GM18909 (cell line): ENCODE measurements at regions not wholly inside any gene's neighbourhood (a gene's known extent, or its start where the extent isn't known, plus 50 kb on each side); places are given as distances from the start of the nearest gene placed in this dataset.
"Not testable (repeated sequence)": the region's sequence is repeated elsewhere in the genome, so short reads cannot be mapped to it uniquely, and the experiment has no call there.

Experiments used
- ATAC-seq: cut with Tn5 transposase; IDR thresholded peaks from one replicate; pipeline ENCODE4 v1.9.1; 2021; ENCODE audit warnings: mild to moderate bottlenecking; ENCODE audit not compliant: unreplicated experiment, poor library complexity

DNA sequence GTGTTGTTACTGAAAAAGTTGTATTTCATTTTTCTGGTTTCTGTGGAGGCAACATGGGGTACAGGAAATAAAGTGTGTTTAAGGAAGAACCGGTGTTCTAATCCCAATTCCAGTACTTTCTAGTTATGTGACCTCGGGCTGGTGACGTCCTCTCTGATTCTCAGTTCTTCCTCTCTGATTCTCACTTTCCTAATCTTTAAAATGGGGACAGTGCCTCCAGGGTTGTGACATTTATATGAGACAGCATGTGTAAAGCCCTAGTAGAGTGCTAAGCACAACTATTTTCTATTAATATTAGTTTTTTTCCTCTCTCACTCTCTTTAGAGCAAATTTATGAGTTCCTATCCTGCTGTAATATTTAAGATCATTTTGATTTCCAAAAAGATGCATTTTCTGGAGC lies 50.9 kb upstream of the PTPDC1 start:
- no peak for ATAC-seq

DNA sequence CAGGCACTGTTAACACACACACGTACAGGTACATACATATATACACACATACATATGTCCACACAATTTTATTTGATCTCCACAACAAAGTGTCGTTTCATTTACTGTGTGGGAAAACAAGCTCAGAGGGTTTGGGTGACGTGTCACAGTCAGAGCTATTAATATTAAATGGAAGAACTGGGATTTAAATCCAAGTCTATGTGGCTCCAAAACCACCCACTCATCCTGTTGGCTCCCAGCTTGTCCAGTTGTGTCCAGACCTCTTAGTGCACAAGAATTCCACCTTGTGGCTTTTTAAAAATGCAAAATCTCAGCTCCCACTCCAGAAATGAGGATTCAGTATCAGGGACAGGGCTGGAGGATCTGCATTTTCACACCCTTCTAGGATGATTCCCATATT lies 52.3 kb upstream of the PTPDC1 start:
- no peak for ATAC-seq

DNA sequence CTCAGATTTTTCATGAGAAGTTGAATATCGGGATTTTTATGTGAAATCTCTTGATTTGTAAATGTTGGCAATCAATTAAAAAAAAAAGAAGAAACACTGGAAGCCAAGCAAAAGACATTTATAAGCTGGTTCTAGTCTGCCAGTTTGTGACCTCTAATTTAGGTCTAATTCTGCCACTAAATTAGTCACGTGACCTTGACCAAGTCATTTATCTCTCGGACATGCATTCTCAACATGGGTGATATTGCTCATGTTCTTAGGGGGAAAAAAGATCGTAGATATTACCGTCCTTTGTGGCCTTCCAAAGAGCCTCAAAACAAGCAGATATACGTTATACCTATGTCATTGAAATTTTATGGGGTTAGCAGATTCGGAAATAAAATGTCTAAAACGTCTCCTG lies 52.9 kb upstream of the PTPDC1 start:
- no peak for ATAC-seq

DNA sequence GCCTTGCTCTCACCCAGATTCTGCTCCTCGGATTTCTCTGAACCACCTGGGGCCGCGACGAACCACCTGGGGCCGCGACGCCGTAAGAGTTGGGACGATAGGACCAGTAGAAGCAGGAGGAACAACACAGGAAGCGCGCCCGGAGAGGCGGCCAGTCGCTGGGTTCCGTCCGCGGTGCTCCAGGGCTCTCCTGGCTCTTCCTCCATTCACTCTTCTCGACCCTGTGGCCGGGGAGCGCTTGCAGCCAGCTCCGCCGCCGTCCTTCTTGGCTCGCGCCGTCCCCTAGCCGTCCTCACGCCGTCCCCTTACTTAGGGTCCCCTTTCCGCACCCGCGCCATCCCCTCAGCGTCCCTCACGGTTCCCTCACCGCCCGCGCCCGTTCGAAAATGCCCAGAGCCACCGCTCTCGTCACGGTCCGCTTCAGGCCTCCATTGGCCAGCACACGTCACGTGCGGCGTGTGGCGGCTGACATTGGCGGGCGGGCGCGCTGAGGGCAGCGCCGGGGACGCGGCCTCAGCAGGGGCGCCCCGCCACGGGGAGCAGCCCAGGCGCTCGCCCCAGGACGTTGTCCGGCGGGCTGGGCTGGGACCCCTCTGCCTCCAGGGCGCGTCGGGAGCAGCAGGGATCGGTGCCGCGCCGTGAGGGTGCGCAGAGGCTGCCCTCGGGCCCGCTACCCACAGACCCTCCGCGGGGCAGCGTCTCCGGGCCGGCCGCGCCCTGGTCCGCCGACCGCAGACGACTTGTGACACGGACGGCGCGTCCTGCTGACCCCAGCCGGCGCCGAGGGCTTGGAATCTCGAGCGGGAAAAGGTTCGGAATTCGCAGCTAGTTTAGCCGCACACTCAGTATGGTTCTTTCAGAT lies 53.7 kb upstream of the PTPDC1 start:
- ATAC-seq, result peak; percentile 99

DNA sequence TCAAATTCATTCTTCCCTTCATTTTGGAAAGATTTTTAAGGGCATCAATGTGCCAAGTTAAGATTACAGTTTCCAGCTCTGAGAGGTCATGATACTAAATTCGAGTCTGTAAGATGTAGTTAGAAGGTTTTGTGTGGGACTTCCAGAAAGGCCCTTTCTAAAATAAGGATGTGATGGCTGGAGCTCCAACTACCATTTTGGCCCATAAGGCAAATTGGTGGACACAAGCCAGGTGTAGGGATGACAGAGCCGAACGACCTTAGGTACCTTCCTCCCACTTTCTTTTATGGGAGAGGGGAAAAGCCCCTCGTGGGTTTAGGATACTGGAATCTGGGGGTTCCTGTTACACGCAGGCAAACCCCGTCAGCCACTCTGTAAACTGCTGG lies 54.3 kb upstream of the PTPDC1 start:
- no peak for ATAC-seq

DNA sequence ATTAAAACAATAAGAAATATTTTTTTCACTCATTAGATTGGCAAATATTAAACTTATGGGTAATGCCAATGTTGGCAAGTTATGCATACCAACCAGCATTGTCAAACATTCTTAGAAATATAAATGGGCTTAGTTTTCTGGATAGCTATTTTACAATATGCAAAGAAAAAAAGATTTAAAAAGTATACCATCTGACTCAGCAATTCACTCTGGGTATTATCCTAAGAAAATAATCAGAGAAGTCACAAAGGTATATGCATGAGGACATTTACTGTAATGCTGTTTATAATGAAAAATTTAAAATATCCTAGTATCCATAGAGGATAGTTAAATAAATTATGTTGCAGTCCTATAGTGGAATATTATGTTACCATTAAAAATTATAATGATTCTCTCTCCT lies 57.4 kb upstream of the PTPDC1 start:
- no peak for ATAC-seq

DNA sequence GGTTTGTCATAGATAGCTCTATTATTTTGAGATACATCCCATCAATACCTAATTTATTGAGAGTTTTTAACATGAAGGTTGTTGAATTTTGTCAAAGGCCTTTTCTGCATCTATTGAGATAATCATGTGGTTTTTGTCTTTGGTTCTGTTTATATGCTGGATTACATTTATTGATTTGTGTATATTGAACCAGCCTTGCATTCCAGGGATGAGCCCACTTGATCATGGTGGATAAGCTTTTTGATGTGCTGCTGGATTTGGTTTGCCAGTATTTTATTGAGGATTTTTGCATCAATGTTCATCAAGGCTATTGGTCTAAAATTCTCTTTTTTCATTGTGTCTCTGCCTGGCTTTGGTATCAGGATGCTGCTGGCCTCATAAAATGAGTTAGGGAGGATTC lies 61.8 kb upstream of the PTPDC1 start:
- not testable (repeated sequence) for ATAC-seq

DNA sequence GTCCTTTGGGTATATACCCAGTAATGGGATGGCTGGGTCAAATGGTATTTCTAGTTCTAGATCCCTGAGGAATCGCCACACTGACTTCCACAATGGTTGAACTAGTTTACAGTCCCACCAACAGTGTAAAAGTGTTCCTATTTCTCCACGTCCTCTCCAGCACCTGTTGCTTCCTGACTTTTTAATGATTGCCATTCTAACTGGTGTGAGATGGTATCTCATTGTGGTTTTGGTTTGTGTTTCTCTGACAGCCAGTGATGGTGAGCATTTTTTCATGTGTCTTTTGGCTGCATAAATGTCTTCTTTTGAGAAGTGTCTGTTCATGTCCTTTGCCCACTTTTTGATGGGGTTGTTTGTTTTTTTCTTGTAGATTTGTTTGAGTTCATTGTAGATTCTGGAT lies 63.4 kb upstream of the PTPDC1 start:
- not testable (repeated sequence) for ATAC-seq

DNA sequence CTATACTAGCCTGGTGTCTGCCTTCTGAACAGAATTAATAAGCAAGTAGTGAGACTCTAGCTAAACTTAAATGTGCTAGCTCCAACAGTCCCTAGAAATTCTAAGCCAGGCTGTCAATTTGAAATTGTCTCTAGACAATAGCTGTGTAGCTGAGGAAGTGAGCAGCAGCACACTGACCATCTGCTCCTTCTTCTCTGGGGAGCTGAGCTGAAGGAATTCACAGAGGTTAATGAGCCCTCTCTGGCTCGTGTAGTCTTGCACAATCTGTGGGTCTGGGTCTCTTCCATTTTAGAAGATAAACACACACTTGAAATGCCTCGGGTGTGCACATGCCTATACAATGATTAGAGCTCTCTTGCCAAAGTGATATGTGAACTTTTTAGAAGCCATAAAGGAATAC lies 63.5 kb upstream of the BARX1 start:
- no peak for ATAC-seq

DNA sequence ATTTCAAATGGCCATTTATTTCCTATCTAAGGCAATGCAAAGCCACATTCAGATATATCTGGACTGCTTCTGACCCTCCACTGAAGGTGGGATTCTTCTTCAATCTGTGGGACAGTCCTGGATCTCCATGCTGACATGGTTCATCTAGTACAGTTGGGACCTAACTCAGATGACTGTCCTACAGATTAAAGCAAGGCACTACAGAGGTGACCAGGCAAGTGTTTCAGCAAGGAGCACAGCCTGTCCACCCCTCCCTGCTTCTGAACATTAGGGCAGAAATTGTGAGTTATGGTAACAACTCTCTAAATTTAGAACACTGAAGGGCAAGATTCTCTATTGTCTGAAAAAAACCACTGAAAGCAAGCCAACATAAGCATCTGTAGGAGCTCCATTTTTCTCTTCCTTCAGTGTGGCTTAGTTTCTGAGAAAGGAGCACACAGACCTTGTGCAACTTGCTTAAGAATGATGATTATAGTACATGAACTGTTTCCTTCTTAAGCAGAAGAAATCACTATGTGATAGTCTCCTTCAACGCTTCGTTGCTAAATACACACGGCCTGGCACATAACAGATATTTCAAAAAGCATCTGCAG lies 62.9 kb upstream of the BARX1 start:
- no peak for ATAC-seq

DNA sequence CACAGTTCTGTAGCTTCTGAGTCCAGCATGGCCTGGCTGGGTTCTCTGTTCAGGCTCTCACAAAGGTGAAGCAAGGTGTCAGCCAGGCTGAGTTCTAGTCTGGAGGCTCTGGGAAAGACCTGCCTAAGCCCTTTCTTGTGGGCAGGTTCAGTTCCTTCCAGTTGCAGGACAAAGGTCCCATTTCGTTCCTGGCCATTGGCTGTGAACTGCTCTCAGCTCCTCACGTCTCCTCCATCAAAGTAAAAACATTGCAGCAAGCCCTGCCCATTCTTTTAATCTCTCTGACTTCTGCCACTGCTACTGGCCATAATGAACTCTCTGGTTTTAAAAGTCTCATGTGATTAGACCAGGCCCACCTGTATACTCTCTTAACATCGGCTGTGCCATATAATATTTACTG lies 61.6 kb upstream of the BARX1 start:
- ATAC-seq, result no peak

DNA sequence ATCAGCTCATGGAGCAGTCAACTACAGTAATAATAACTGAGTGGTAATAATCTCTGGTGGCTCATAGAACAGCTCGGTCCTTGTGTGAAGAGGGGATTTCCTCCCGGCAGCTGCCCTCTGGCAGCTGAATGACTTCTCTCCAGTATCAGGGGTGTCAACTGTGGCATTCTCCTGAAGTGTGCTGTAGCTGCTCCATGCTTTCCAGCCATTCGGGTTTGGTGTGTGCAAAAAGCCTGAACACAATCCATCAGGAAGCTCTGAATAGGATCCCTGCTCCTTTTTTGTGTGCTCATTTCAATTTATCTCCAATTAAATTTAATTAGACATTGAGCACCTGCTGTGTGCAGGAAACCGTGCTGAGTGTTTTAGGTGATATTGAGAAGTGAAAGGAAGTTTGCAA lies 59.8 kb upstream of the BARX1 start:
- no peak for ATAC-seq

DNA sequence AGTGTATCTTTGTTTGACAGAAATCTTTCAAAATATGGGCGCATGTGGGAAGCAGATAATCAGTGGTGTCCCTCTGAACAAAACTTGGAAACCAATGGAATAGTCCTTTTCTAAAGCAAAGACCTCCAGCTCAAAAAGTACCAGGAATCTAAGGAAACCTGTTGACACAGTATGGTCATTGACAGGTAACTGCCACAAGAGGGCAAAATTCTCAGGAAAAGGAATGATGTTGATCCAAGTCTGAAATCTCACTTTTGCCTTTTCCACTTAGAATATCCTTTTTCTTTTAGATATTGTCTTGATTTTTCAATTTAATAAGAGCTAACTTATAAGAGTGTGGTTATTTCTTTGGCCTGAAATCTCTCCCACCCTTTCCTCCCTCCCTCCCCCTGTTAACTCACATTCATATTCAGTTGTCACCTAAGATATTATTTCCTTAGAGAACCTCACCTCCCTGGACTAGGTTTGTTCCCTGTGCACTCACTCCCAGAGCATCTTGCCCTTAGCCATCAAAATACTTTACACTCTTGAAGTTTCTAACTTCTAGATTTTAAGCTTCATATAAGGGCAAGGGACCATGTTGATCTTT lies 59.0 kb upstream of the BARX1 start:
- no peak for ATAC-seq

DNA sequence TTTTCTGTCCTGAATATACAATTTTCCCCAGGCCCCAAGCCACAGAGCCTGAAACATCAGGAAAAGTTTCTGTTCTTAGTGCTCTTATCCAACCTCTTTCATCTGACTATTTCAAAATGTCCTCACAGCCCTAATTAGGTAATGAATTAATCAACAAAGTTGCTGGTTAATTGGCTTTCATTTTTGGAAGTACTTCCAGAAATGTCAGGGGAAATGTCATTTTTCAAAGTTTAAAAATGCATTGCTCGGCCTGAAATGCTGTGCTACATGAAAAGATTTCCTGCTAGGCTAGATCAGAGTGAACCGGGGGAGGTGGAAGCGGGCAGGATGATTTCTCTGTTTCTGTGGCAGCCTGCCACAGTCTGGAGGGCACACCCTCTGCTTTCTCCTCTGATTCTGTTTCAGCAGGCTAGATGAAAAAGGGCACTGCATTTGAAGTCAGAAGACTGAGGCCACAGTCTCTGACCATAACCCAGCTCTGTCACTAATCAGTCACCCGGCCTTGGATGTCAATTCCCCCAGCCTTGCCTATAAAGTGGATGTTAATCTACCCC lies 55.9 kb upstream of the BARX1 start:
- ATAC-seq, result no peak

DNA sequence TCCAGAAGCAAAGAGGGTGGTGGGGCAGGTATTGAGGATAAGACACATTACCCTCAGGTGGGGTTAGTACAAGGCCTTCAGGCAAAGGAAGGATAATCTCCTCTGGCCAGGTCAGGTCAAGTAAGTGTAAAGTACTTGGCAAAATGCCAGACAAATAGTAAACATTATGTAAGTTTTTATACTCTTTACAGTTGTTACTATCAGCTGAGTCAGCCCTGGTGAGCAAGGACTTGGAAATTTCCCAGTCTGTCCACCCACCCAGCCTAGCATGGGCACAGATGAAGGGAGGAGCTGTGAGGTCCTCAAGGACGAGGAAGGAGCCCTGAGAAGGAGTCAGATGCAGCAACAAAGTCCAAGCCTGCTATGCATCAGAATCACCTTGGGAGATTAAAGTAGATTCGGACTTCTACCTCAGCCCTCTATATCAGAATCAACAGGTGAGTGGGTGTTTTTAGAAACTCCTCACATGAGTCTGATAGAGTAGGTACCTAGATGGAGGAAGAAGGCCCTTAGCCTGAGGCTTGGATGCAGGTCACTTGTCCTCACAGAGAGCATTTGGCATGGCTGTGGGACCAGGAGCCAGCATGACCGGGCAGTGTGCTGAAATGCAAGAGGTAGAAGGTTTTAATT lies 50.2 kb upstream of the BARX1 start:
- ATAC-seq, result no peak
